22Rv1 (cell line): ENCODE measurements at regions not wholly inside any gene's neighbourhood (a gene's known extent, or its start where the extent isn't known, plus 50 kb on each side); places are given as distances from the start of the nearest gene placed in this dataset.

Experiments
- CTCF ChIP-seq: fragments of 450-650 bp; IDR thresholded peaks from 2 replicates; pipeline ENCODE4 v1.5.1; 2017; ENCODE audit warnings: mild to moderate bottlenecking
- ZFX ChIP-seq: fragments of 450-650 bp; IDR thresholded peaks from 2 replicates; pipeline ENCODE4 v1.6.1; 2017; ENCODE audit warnings: antibody characterized with exemption, borderline replicate concordance

- TF ChIP-seq ZFX = no peak
- no peak for TF ChIP-seq CTCF
These were observed 1385.6 kb upstream of the ADGRL3 start for GRCh38 chr4:59814402-59815010.
